Activated naive CD8-positive, alpha-beta T cell treated with anti-CD3 and anti-CD28 coated beads, Interleukin-2, amount 50 U/mL, for 16 hours (primary cell): ENCODE measurements at regions not wholly inside any gene's neighbourhood (a gene's known extent, or its start where the extent isn't known, plus 50 kb on each side); places are given as distances from the start of the nearest gene placed in this dataset.

Experiments
- DNase-seq: peaks from one replicate; pipeline ENCODE4 v3.0.0-alpha.2; 2020; ENCODE audit warnings: low read depth, low spot score

DNA sequence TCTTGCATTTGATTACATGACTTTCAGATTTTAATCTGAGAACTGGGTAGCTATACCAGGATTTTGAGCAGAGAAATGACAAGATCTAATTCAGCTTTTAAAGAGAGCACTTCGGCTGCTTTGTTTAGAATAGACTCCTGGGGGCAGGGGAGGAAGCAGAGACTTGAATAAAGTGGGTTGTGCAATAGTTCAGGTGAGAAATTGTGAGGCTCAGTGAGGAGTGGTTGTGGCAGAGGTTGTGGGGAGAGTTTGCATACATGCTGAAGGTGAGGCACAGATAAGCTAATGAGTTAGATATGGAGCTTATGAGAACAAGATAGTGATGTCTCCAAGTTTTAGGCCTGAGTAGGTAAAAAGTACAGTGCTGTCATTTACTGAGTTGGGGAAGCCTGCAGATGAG, 281.4 kb downstream of the FLRT2 start:
- DNase-seq, result no peak

DNA sequence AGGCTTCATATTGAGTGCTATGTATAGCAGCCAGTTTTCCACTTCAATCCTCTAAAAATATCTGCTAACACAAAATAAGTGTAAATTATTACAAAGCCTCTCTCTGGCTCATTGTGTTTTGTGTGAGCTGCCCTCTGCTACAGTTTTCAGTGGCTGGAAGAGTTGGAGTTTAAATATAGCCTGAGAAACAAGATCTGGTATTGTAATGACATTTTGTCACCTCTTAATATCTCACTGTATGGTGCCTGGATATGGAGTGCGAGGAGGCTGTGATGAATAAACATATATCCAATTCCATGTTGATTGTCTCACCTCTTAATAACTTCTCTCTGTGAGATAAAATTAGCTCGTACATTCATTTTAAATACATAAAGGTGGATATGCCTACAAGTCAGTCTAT, 269.7 kb downstream of the FLRT2 start:
- no peak for DNase-seq

DNA sequence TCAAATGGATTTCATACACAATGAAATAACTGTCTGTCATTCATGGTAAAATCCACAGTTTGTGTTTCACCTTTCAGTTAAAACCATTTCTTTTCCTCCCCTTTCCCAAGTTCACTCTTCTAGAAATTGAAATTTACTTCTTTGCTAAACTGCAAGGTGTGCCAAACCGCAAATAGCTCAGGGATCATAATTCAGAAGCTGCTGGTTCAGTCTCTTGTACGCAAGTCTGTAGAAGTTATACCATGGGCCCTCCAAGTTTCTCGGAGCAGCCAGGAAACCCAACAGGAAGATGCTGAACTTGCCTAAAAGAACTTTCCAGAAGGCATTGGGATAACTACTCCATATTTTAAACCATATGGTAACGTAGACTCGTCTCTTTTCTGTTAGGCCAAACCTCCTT, 268.9 kb downstream of the FLRT2 start:
- no peak for DNase-seq

DNA sequence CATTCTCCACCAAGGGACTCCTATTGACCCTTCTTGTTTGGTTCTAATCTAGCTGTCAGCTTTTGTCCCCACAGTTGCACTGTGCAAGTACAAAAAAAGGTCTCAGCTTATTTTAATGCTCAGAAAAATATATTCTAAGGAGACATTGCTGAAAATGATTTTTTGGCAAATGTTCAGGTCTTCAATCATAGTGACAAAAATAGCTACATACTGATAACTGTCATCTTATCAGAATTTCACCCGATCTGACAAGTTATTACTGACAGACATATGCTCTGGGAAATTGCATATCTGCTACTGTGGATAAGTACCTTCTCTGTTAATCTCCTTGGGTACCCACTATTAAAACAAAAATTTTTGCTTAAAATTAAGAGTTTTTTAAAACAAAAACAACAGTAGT, 263.6 kb downstream of the FLRT2 start:
- no peak for DNase-seq

DNA sequence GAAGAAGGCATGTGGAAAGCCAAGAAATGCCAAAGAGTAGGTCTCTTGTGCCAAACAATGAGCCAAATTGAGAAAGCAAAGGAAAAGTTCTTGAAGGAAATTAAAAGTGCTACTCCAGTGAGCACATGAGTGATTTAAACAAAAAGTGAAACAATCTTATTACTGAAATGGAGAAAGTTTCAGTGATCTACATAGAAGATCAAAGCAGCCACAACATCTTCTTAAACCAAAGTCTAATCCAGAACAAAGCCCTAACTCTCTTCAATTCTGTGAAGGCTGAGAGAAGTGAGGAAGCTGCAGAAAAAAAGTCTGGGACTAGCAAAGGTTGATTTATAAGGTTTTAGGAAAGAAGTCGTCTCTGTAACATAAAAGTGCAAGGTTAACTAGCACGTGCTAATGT, 259.6 kb downstream of the FLRT2 start:
- DNase-seq, result no peak

DNA sequence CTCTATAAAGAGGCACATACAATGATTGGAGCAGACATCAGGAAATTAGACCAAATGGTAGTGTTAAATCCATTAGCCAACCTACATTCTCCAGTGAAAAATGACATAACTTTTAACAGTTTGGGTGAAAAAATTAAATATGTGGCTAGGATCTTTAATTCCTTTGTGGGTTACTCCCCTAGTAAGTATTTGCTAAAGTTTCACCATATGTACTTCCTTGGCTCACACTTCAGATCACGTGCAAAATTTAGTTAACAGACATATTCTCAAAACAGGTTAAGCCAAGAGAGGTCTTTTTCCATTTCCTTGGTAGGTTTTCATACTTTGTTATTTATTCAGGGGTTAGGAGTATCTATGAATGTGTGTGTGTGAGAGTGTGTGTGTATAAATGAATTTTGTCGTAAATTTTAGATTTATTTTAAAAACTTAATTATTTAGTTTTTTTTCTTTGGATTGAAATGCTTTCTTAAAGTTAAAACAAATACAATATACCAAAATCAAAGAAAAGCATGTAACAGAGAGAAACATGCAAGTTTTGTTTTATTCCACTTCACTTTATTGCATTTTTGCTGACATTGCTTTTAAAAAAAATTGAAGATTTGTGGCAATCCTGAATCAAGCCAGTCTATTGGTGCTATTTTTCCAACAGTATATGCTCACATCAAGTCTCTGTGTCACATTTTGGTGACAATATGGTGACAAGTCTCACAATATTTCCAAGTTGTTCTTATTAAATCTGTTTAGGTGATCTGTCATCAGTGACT, 258.7 kb downstream of the FLRT2 start:
- DNase-seq, result no peak

DNA sequence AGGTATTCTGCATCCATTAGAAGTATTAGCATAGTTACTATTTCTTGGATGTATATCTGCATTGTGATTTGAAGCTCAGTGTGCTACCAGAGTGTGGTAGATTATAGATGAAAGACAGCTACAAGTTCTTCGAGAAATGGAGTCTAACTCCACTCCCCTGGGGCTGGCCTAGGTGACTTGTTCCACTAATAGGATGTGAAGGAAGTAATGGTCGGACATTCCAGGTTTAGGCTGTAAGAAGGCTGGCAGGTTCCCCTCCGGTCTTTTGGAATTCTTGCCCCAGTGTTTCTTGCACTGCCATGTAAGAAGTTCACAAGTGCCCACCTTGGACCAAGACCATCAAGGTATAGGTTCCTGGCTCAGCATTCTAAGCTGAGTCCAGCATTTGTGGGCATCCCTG, 236.4 kb downstream of the FLRT2 start:
- no peak for DNase-seq

DNA sequence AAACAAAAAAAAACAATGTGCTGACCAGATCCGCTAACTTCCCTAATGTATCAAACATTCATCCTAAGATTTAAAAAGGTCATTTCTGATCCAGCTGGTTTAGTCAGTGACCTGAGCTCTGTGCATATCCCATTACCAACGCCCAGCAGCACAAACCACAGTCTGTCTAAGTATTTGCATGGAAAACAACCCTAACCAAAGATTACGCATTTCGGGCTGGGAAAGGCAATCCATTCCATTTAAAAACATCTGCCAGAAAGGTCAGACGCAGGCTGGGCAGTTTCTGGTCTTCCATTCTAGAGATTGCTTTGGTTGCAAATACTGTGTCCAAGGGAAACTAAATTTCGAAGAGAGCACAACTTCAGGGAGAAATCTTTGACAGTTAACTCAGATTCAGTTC, 234.9 kb downstream of the FLRT2 start:
- DNase-seq, result no peak

DNA sequence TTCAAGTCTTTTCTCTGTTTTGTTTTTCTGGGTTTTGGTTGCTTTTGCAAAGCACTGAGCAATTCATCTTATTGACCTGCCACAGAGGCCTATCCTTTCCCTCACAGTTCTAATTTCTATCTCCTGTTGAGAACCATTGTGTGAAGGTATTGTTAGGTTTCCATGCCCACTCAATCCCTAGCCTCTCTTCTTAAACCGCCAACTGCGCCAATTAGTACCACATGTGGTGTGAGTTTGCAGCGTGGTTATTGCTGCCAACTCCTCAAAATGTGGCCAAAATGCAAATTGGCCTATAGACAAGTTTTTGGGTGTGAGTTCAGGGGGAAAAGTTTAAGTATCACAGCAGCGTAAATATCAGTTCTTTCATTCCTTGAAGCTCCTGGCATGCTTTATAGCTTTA, 232.6 kb downstream of the FLRT2 start:
- no peak for DNase-seq

DNA sequence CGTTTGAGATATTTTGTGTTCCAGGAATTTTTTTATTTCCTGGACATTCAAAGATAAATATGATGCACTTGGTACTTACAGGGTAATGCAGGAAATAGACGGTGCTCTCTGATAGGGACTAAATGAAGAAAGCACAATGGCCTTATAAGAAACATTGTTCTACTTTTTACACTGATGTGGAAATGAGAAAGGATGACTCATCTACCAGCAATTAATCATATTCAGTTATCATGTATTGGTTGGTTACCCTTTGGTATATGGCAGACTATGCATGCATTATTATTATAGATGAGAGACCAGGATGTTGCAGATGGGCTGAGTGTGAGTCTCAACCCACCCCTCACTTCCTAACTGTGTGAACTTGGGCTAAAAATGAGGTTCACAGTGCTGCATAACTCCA, 222.2 kb downstream of the FLRT2 start:
- no peak for DNase-seq

DNA sequence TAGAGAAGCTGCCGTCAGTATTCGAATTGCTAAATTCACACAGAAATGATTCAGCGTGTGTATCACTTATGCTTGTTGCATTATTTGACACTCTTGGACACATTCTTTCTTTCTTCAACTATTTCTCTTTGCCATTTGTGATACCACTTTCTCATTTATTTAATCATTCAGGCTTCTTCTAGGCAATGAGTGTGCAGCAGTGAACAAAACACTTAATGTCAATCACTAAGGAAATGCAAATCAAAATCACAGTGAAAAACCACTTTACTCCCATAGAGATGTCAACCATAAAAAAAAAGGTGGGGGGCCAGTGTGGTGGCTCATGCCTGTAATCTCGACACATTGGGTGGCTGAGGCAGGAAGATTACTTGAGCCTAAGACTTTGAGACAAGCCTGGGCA, 214.6 kb downstream of the FLRT2 start:
- DNase-seq, result no peak

DNA sequence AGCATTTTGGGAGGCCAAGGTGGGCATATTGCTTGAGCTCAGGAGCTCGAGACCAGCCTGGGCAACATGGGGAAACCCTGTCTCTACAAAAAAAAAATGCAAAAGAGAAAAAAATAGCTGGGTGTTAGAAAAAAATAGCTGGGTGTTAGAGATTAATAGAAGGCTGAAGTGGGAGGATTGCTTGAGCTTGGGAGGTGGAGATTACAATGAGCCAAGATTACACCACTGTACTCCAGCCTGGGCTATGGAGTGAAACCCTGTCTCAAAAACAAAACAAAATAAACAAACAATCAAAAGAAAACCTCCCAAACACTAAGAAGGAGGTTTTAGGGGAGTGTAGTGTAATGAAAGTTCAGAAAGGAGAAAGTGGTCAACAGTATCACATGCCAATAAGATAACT, 202.1 kb downstream of the FLRT2 start:
- no peak for DNase-seq

DNA sequence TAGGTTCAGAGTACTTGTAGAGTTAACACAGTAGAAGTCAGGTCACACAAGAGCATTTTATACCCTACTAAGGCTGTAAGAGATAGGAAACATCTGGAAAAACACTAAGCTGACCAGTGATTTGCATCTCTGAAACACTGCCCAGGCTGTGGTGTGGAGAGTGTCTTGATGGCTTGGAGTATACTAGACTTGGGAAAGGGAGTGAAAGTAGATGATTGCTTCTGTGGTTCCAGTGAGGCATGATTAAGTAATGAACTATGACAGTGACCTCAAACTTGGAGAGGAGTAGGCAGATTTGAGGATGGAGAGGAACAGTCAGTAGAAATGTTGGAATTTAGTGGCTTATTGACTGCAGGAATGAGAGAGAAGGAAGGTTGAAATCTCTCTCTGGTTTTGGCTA, 201.2 kb downstream of the FLRT2 start:
- no peak for DNase-seq

DNA sequence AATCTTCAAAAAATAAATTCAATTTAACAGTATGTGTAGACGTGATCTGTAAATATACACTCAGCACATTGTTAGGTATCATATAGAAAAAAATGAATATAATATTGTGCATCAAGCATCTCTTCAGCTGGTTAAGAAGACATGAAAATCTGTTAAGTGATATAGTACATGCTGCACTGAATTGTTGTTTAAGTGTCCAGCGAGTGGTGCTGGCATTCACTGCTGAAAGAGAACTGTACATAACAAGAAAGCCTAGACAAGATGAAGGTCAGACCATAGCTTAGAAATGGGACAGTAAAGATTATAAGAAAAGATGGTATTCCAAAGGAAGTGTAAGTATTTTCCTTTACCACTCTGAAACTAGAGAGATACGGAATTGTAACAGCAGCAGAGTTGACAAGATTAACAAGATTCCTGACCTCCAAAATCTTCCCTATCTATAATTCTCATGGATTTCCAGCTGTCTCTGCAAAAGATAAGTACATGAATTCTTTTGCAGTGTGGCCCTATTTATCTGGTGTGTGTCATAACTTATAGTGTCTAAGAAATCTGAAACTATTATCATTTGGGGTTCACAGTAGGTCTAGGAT, 198.6 kb downstream of the FLRT2 start:
- DNase-seq, result no peak

DNA sequence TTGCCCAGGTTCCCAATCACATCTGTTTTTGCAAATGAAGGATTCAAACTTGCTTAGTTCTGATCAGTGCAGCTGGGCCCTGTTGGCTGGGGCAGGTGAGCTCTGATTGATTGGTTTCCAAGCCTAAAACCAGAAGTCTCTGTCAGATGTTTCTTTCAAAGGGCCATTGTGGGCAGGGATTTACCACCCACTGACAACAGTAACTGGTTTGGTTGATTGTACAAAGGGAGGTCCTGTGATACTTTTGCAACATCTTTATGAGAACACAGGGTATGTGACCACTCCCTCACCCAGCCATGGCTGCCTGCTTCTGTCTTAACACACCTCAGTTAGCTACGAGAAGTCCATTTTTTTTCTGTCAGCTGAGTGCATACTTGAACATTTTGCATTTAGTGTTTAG, 184.1 kb downstream of the FLRT2 start:
- DNase-seq, result no peak

DNA sequence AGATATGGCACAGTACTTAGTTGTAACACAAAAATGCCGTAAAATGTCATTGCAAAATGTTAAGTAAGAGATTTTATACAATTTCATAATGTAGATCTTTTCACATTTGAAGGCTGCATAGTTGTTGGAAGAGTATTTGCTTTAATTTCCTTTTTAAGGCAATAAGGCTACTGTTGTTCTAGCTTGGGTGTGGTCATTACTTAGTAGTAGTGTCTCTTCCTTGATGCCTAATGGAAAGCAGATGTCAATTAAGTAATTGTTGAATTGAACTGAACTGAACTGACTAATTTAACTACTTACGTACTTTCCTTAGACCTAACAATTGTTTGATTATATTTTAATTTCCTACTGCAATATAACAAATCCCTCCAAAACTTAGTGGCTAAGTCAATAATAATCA, 181.7 kb downstream of the FLRT2 start:
- DNase-seq, result no peak
